Calu3 (cell line): ENCODE measurements at regions not wholly inside any gene's neighbourhood (a gene's known extent, or its start where the extent isn't known, plus 50 kb on each side); places are given as distances from the start of the nearest gene placed in this dataset.

ENCODE experiments used
- BruUV-seq: library from RNA; stranded (reverse); fragments of 400-500 nt; replicated peaks from 2 replicates; lab custom pipeline; 2021; lab: Mats Ljungman, UMichigan
- CTCF ChIA-PET: fragments of 300-600 bp; sonication (Branson Sonifier 250); formaldehyde crosslinking; loops from one replicate; lab custom pipeline; 2022; ENCODE audit warnings: antibody characterized with exemption; lab: Charles Lee
- DNase-seq: peaks from one replicate; pipeline ENCODE4 v3.0.0; 2022
- H3K27ac Mint-ChIP-seq: one replicate; pipeline ENCODE4 v1.8.0; 2022; ENCODE audit warnings: mixed read lengths; ENCODE audit not compliant: unreplicated experiment
- H3K27me3 Mint-ChIP-seq: one replicate; pipeline ENCODE4 v1.8.0; 2022; ENCODE audit warnings: mixed read lengths; ENCODE audit not compliant: unreplicated experiment
- H3K36me3 Mint-ChIP-seq: one replicate; pipeline ENCODE4 v1.8.0; 2022; ENCODE audit warnings: mild to moderate bottlenecking, moderate library complexity, mixed read lengths; ENCODE audit not compliant: insufficient read depth, unreplicated experiment
- H3K4me1 Mint-ChIP-seq: one replicate; pipeline ENCODE4 v1.8.0; 2022; ENCODE audit warnings: mild to moderate bottlenecking, low read depth, mixed read lengths; ENCODE audit not compliant: unreplicated experiment
- H3K4me3 Mint-ChIP-seq: one replicate; pipeline ENCODE4 v1.8.0; 2022; ENCODE audit warnings: mild to moderate bottlenecking, low read depth, moderate library complexity, mixed read lengths; ENCODE audit not compliant: unreplicated experiment
- H3K9me3 Mint-ChIP-seq: one replicate; pipeline ENCODE4 v1.8.0; 2022; ENCODE audit warnings: low read depth, mixed read lengths; ENCODE audit not compliant: unreplicated experiment
- intact Hi-C: fragments of 100-400 bp; cut with micrococcal nuclease; formaldehyde crosslinking; loops from one replicate; pipeline ENCODE4 v1.10.0; 2022; ENCODE audit not compliant: unreplicated experiment
- TF ChIP-seq, protein P1 (sequence below): fragments of 200-600 bp; IDR thresholded peaks from one replicate; pipeline ENCODE4 v1.8.0; 2022; ENCODE audit warnings: antibody characterized with exemption; ENCODE audit not compliant: unreplicated experiment

- no TSS peak for BruUV-seq
- CTCF ChIA-PET: interaction anchor here (0.7 kb wide), 1 partner anchor 12 kb away, joined by 4 read pairs; no protein-coding TSS in a partner anchor
- no peaks in the 10 kb centered on the region for H3K4me1 Mint-ChIP-seq
Observed at GRCh38 chr16:14324581-14324980, 253.5 kb downstream of the MRTFB start.

GRCh38 chr16:14322186-14322585 is 251.1 kb downstream of the MRTFB start:
- Mint-ChIP-seq H3K27ac (no peak overlapping the region), H3K27me3 (no peaks in the 10 kb centered on the region), H3K36me3 (no peaks in the 10 kb centered on the region), H3K4me1 (no peaks in the 10 kb centered on the region), H3K4me3 (no peak overlapping the region), H3K9me3 (no peaks in the 10 kb centered on the region)
- CTCF ChIA-PET: no interaction called here
- no TSS peak for BruUV-seq
- intact Hi-C loops: no loop called here
- no peak for DNase-seq
- TF ChIP-seq, protein P1, sequence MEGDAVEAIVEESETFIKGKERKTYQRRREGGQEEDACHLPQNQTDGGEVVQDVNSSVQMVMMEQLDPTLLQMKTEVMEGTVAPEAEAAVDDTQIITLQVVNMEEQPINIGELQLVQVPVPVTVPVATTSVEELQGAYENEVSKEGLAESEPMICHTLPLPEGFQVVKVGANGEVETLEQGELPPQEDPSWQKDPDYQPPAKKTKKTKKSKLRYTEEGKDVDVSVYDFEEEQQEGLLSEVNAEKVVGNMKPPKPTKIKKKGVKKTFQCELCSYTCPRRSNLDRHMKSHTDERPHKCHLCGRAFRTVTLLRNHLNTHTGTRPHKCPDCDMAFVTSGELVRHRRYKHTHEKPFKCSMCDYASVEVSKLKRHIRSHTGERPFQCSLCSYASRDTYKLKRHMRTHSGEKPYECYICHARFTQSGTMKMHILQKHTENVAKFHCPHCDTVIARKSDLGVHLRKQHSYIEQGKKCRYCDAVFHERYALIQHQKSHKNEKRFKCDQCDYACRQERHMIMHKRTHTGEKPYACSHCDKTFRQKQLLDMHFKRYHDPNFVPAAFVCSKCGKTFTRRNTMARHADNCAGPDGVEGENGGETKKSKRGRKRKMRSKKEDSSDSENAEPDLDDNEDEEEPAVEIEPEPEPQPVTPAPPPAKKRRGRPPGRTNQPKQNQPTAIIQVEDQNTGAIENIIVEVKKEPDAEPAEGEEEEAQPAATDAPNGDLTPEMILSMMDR: no peak

More at GRCh38 chr16:14324581-14324980, 253.5 kb downstream of the MRTFB start:
- intact Hi-C loops: no loop called here
- no peak for DNase-seq
- H3K9me3 Mint-ChIP-seq: no peaks in the 10 kb centered on the region
- H3K27me3 Mint-ChIP-seq: no peaks in the 10 kb centered on the region
- no peak overlapping the region for H3K4me3 Mint-ChIP-seq
- H3K27ac Mint-ChIP-seq: no peak overlapping the region
- TF ChIP-seq, protein P1: no peak
- H3K36me3 Mint-ChIP-seq: no peaks in the 10 kb centered on the region

DNA sequence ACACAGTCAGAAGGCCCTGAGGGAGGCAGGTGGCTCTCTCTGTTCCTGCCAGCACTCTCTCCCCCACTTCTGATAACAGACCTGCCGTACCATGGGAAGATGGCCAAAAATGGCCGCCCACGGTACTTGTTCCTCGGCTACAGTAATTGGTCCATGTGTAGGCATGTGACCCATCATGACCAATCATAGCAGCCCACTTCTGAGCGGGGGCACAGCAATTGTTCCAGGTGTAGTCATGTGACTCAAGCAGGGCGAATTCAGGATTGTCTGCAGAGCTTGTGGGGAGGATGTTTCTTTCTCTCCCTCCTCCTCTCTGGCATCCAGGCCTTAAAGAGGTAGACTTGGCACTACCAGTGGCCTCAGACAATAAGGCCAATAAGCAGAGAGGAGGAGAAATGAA is 250.4 kb downstream of the MRTFB start:
- TF ChIP-seq, protein P1: no peak
- Mint-ChIP-seq H3K27me3 (no peaks in the 10 kb centered on the region), H3K36me3 (no peaks in the 10 kb centered on the region), H3K9me3 (no peaks in the 10 kb centered on the region), H3K27ac (no peak overlapping the region), H3K4me3 (no peak overlapping the region), H3K4me1 (no peaks in the 10 kb centered on the region)
- CTCF ChIA-PET: no interaction called here
- intact Hi-C loops: no loop called here
- no peak for DNase-seq
- BruUV-seq: no TSS peak

- intact Hi-C loops: no loop called here
- Mint-ChIP-seq H3K27ac (no peak overlapping the region), H3K36me3 (no peaks in the 10 kb centered on the region), H3K4me3 (no peak overlapping the region), H3K27me3 (no peaks in the 10 kb centered on the region), H3K9me3 (no peaks in the 10 kb centered on the region), H3K4me1 (no peaks in the 10 kb centered on the region)
- BruUV-seq: no TSS peak
- TF ChIP-seq, protein P1: no peak
- CTCF ChIA-PET: interaction anchor here (0.7 kb wide), 1 partner anchor 176 kb away, joined by 3 read pairs; no protein-coding TSS in a partner anchor
- no peak for DNase-seq
Observed at GRCh38 chr16:14320406-14320805, 249.3 kb downstream of the MRTFB start.
